ENCODE measurements at regions not wholly inside any gene's neighbourhood (a gene's known extent, or its start where the extent isn't known, plus 50 kb on each side); places are given as distances from the start of the nearest gene placed in this dataset.

DNA sequence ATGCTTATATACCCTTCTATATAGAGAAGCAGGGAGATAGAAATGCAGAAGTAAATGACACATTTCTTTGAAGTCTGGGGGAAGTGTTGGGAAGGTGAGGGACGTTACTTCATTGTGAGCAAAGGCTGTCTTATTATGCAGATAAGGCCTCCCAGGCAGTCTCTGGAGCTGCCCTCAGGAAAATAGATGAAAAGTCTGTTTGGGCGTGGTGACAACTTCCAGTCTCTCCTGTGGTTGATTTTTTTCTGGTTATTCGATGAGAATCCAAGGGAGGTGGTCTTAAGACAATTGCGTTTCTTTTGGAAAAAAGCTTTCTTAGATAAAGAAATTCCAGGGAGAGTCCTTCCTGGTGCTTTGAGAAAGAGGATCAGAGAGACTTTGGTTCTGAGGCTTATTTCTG, 84.0 kb downstream of the NEUROD6 start:
- H3K9me3 ChIP-seq (ENCODE audit: control insufficient read depth, insufficient read depth, low read length), result no peaks in the 10 kb centered on the region
- TF ChIP-seq, protein P1, sequence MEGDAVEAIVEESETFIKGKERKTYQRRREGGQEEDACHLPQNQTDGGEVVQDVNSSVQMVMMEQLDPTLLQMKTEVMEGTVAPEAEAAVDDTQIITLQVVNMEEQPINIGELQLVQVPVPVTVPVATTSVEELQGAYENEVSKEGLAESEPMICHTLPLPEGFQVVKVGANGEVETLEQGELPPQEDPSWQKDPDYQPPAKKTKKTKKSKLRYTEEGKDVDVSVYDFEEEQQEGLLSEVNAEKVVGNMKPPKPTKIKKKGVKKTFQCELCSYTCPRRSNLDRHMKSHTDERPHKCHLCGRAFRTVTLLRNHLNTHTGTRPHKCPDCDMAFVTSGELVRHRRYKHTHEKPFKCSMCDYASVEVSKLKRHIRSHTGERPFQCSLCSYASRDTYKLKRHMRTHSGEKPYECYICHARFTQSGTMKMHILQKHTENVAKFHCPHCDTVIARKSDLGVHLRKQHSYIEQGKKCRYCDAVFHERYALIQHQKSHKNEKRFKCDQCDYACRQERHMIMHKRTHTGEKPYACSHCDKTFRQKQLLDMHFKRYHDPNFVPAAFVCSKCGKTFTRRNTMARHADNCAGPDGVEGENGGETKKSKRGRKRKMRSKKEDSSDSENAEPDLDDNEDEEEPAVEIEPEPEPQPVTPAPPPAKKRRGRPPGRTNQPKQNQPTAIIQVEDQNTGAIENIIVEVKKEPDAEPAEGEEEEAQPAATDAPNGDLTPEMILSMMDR (IDR thresholded peaks at IDR 0.05; ENCODE audit: low read depth, low read length, poor library complexity, severe bottlenecking), result no peak
- no peak for TF ChIP-seq EZH2phosphoT487 (IDR thresholded peaks at IDR 0.05; ENCODE audit: borderline replicate concordance, low read length)
- H3F3A ChIP-seq (ENCODE audit: control insufficient read depth, insufficient read depth), result no peaks in the 10 kb centered on the region
- no peak overlapping the region for H3K27ac ChIP-seq (ENCODE audit: low read depth, low read length)
- no peaks in the 10 kb centered on the region for H3K9me2 ChIP-seq (replicated peaks; ENCODE audit: control insufficient read depth, low read length)
- no peaks in the 10 kb centered on the region for H3K79me2 ChIP-seq (ENCODE audit: control insufficient read depth, low read length)
- no peak overlapping the region for H3K4me3 ChIP-seq (ENCODE audit: low read length)
- H4K20me1 ChIP-seq (ENCODE audit: control insufficient read depth, insufficient read depth, low read depth, low read length), result no peaks in the 10 kb centered on the region
- no peaks in the 10 kb centered on the region for H3K36me3 ChIP-seq (ENCODE audit: control insufficient read depth, low read length)
- H3K4me1 ChIP-seq (ENCODE audit: control insufficient read depth, low read length), result no peaks in the 10 kb centered on the region
- H3K27me3 ChIP-seq (ENCODE audit: control insufficient read depth, low read length), result no peaks in the 10 kb centered on the region
- H3K4me2 ChIP-seq (ENCODE audit: low read length), result no peak overlapping the region

DNA sequence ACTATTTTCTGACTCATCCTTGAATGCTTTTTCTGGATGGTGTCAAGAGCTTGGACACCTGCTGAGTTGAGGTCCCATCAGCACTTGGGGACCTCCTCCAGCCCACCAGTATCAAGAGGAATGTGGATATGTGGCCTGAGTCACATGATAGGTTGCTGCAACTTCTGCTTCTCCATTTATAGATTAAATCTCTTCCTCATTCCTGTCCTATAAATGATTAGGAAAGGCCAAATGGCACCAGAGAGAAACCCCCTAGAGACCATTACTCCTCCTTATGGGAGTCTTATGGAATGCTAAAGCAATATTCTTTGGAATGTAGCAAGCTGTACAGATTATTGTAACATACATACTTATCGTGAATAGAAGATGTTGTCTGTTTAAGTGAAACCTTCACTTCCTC, 85.6 kb downstream of the NEUROD6 start:
- no peak overlapping the region for H3K27ac ChIP-seq (ENCODE audit: low read depth, low read length)
- H3K9me3 ChIP-seq (ENCODE audit: control insufficient read depth, insufficient read depth, low read length), result no peaks in the 10 kb centered on the region
- H3K36me3 ChIP-seq (ENCODE audit: control insufficient read depth, low read length), result no peaks in the 10 kb centered on the region
- H3F3A ChIP-seq (ENCODE audit: control insufficient read depth, insufficient read depth), result no peaks in the 10 kb centered on the region
- H3K9me2 ChIP-seq (replicated peaks; ENCODE audit: control insufficient read depth, low read length), result no peaks in the 10 kb centered on the region
- H3K4me3 ChIP-seq (ENCODE audit: low read length), result no peak overlapping the region
- no peaks in the 10 kb centered on the region for H3K27me3 ChIP-seq (ENCODE audit: control insufficient read depth, low read length)
- no peaks in the 10 kb centered on the region for H3K79me2 ChIP-seq (ENCODE audit: control insufficient read depth, low read length)
- no peak overlapping the region for H3K4me2 ChIP-seq (ENCODE audit: low read length)
- TF ChIP-seq, protein P1 (IDR thresholded peaks at IDR 0.05; ENCODE audit: low read depth, low read length, poor library complexity, severe bottlenecking), result no peak
- TF ChIP-seq EZH2phosphoT487 (IDR thresholded peaks at IDR 0.05; ENCODE audit: borderline replicate concordance, low read length), result no peak
- H3K4me1 ChIP-seq (ENCODE audit: control insufficient read depth, low read length), result no peaks in the 10 kb centered on the region
- no peaks in the 10 kb centered on the region for H4K20me1 ChIP-seq (ENCODE audit: control insufficient read depth, insufficient read depth, low read depth, low read length)

DNA sequence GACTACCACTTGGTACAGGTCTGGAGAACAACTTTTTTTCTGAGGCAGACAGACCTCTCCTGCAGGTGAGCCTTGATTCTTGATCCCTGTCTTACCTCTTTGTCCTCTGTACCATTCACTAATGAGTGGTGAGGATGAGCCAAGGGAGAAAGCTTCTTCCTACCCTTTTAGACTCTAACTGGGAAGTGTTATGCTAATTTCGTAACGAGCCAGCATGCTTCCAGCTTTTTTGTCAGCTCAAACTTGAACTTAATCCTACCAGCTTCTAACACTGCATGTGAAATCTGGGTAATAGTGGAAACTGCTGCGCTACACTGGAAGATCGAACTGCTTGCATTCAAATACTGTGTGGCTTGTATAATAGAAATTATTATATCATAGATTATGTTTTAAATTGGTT, 87.0 kb downstream of the NEUROD6 start:
- Histone ChIP-seq H3K4me2 (ENCODE audit: low read length) (no peak overlapping the region), H3F3A (ENCODE audit: control insufficient read depth, insufficient read depth) (no peaks in the 10 kb centered on the region), H3K36me3 (ENCODE audit: control insufficient read depth, low read length) (no peaks in the 10 kb centered on the region), H3K27ac (ENCODE audit: low read depth, low read length) (no peak overlapping the region), H3K9me3 (ENCODE audit: control insufficient read depth, insufficient read depth, low read length) (no peaks in the 10 kb centered on the region), H3K79me2 (ENCODE audit: control insufficient read depth, low read length) (no peaks in the 10 kb centered on the region), H3K9me2 (replicated peaks; ENCODE audit: control insufficient read depth, low read length) (no peaks in the 10 kb centered on the region), H3K27me3 (ENCODE audit: control insufficient read depth, low read length) (0 out of 2 replicates have a peak, but pooled peaks cover 7% of the 10 kb centered on the region), H3K4me1 (ENCODE audit: control insufficient read depth, low read length) (no peaks in the 10 kb centered on the region), H3K4me3 (ENCODE audit: low read length) (no peak overlapping the region), H4K20me1 (ENCODE audit: control insufficient read depth, insufficient read depth, low read depth, low read length) (no peaks in the 10 kb centered on the region)
- TF ChIP-seq, protein P1 (IDR thresholded peaks at IDR 0.05; ENCODE audit: low read depth, low read length, poor library complexity, severe bottlenecking), result no peak
- TF ChIP-seq EZH2phosphoT487 (IDR thresholded peaks at IDR 0.05; ENCODE audit: borderline replicate concordance, low read length), result no peak

DNA sequence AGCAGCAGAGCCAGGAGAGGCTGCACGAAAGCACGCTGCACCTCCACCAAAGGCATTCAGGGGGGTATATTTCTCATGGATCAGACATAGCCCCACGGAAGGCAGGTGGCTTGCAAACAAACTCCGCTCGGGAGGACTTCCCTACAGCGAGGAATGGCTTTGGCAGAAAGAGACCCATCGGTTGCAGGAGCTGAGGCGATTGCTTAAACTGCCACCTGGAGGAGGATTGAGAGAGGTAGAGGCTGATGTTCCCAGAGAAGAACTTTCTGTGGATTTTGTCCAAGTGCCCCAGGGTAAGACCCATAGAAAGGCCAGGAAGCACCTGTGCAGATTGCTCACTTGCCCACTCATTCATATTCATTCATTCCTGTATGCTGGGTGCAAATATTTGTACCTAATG, 89.1 kb downstream of the NEUROD6 start:
- TF ChIP-seq, protein P1 (IDR thresholded peaks at IDR 0.05; ENCODE audit: low read depth, low read length, poor library complexity, severe bottlenecking), result no peak
- no peak for TF ChIP-seq EZH2phosphoT487 (IDR thresholded peaks at IDR 0.05; ENCODE audit: borderline replicate concordance, low read length)
- no peaks in the 10 kb centered on the region for H3K79me2 ChIP-seq (ENCODE audit: control insufficient read depth, low read length)
- no peaks in the 10 kb centered on the region for H3K4me1 ChIP-seq (ENCODE audit: control insufficient read depth, low read length)
- no peak overlapping the region for H3K27ac ChIP-seq (ENCODE audit: low read depth, low read length)
- H3K9me2 ChIP-seq (replicated peaks; ENCODE audit: control insufficient read depth, low read length), result no peaks in the 10 kb centered on the region
- H4K20me1 ChIP-seq (ENCODE audit: control insufficient read depth, insufficient read depth, low read depth, low read length), result no peaks in the 10 kb centered on the region
- 0 out of 2 replicates have a peak, but pooled peaks cover 7% of the 10 kb centered on the region for H3K27me3 ChIP-seq (ENCODE audit: control insufficient read depth, low read length)
- no peaks in the 10 kb centered on the region for H3K9me3 ChIP-seq (ENCODE audit: control insufficient read depth, insufficient read depth, low read length)
- H3K4me3 ChIP-seq (ENCODE audit: low read length), result no peak overlapping the region
- no peak overlapping the region for H3K4me2 ChIP-seq (ENCODE audit: low read length)
- no peaks in the 10 kb centered on the region for H3F3A ChIP-seq (ENCODE audit: control insufficient read depth, insufficient read depth)
- H3K36me3 ChIP-seq (ENCODE audit: control insufficient read depth, low read length), result no peaks in the 10 kb centered on the region
